Suprapubic skin (tissue), 4 donors: ENCODE measurements at regions not wholly inside any gene's neighbourhood (a gene's known extent, or its start where the extent isn't known, plus 50 kb on each side); places are given as distances from the start of the nearest gene placed in this dataset.

Source experiments
- DNase-seq, 2 donors: peaks; one replicate each; pipeline ENCODE4 v3.0.0-alpha.2; 2019; ENCODE audit warnings: low spot score in 2 of 2
- H3K27ac ChIP-seq: fragments of 200-600 bp; sonication (generic); one replicate; pipeline ENCODE4 v1.5.1; 2019
- H3K27me3 ChIP-seq: fragments of 200-600 bp; sonication (generic); one replicate; pipeline ENCODE4 v1.5.1; 2019
- H3K36me3 ChIP-seq: fragments of 200-600 bp; sonication (generic); one replicate; pipeline ENCODE4 v1.5.1; 2019
- H3K4me1 ChIP-seq: fragments of 200-600 bp; sonication (generic); one replicate; pipeline ENCODE4 v1.5.1; 2019
- H3K4me3 ChIP-seq: fragments of 200-600 bp; sonication (generic); one replicate; pipeline ENCODE4 v1.5.1; 2019; ENCODE audit warnings: mild to moderate bottlenecking
- H3K9me3 ChIP-seq: fragments of 200-600 bp; sonication (generic); one replicate; pipeline ENCODE4 v1.5.1; 2019
- CTCF ChIP-seq, 2 donors: fragments of 200-600 bp in 1 of 2; fragments of 450-650 bp in 1 of 2; sonication (generic) in 1 of 2; IDR thresholded peaks; one replicate each; pipeline ENCODE4 v1.5.1; 2016 to 2019; ENCODE audit warnings: antibody characterized with exemption in 2 of 2, mild to moderate bottlenecking in 1 of 2, moderate library complexity in 1 of 2
- EP300 ChIP-seq: sonication (generic); formaldehyde crosslinking; IDR thresholded peaks from one replicate; pipeline ENCODE4 v1.6.1; 2017; ENCODE audit warnings: antibody characterized with exemption
- POLR2A ChIP-seq, 2 donors: fragments of 450-650 bp; IDR thresholded peaks; one replicate each; pipeline ENCODE4 v1.6.1; 2017; ENCODE audit warnings: antibody characterized with exemption in 2 of 2, mild to moderate bottlenecking in 2 of 2, moderate library complexity in 2 of 2
- POLR2AphosphoS5 ChIP-seq, 3 donors: sonication (generic); formaldehyde crosslinking; IDR thresholded peaks; one replicate each; pipeline ENCODE4 v1.6.1; 2017; ENCODE audit warnings: antibody characterized with exemption in 3 of 3
- WGBS: methylation state at CpG from one replicate; pipeline ENCODE4 v1.1.5; 2018; 5-methylcytosine and 5-hydroxymethylcytosine counted together

- WGBS, result 96% methylated on average over 6 of the region's 6 CpGs
- Histone ChIP-seq H3K9me3 (no peaks in the 10 kb centered on the region), H3K4me3 (no peak overlapping the region), H3K27ac (no peak overlapping the region), H3K27me3 (no peaks in the 10 kb centered on the region), H3K4me1 (no peaks in the 10 kb centered on the region), H3K36me3 (no peaks in the 10 kb centered on the region)
- DNase-seq, result no peak
- TF ChIP-seq POLR2A (IDR thresholded peaks at IDR 0.05), result no peak
- no peak for TF ChIP-seq EP300
- no peak for TF ChIP-seq POLR2AphosphoS5 (IDR thresholded peaks at IDR 0.05)
- no peak for TF ChIP-seq CTCF (IDR thresholded peaks at IDR 0.05)
Measured at GRCh38 chr9:107210775-107211174, 72.3 kb upstream of the RAD23B start.

GRCh38 chr9:107211284-107211923, 71.7 kb upstream of the RAD23B start:
- Histone ChIP-seq H3K27me3 (no peaks in the 10 kb centered on the region), H3K4me3 (no peak overlapping the region), H3K27ac (no peak overlapping the region), H3K4me1 (no peaks in the 10 kb centered on the region), H3K9me3 (no peaks in the 10 kb centered on the region), H3K36me3 (no peaks in the 10 kb centered on the region)
- no peak for TF ChIP-seq POLR2AphosphoS5 (IDR thresholded peaks at IDR 0.05)
- TF ChIP-seq POLR2A (IDR thresholded peaks at IDR 0.05), result no peak
- TF ChIP-seq EP300, result no peak
- TF ChIP-seq CTCF (IDR thresholded peaks at IDR 0.05), result no peak
- DNase-seq, result no peak
- WGBS, result 78% methylated on average over 9 of the region's 9 CpGs

GRCh38 chr9:107212613-107213012, 70.5 kb upstream of the RAD23B start:
- H3K36me3 ChIP-seq, result no peaks in the 10 kb centered on the region
- no peak for DNase-seq
- 97% methylated on average over 5 of the region's 5 CpGs for WGBS
- no peaks in the 10 kb centered on the region for H3K4me1 ChIP-seq
- H3K4me3 ChIP-seq, result no peak overlapping the region
- no peaks in the 10 kb centered on the region for H3K27me3 ChIP-seq
- H3K27ac ChIP-seq, result no peak overlapping the region
- TF ChIP-seq EP300, result no peak
- no peak for TF ChIP-seq CTCF (IDR thresholded peaks at IDR 0.05)
- TF ChIP-seq POLR2AphosphoS5 (IDR thresholded peaks at IDR 0.05), result no peak
- TF ChIP-seq POLR2A (IDR thresholded peaks at IDR 0.05), result no peak
- H3K9me3 ChIP-seq, result no peaks in the 10 kb centered on the region

- Histone ChIP-seq H3K27me3 (no peaks in the 10 kb centered on the region), H3K9me3 (no peaks in the 10 kb centered on the region), H3K4me3 (no peak overlapping the region), H3K36me3 (no peaks in the 10 kb centered on the region), H3K4me1 (no peaks in the 10 kb centered on the region), H3K27ac (no peak overlapping the region)
- no peak for DNase-seq
- 86% methylated on average over 6 of the region's 6 CpGs for WGBS
- TF ChIP-seq EP300 (no peak), POLR2AphosphoS5 (IDR thresholded peaks at IDR 0.05) (no peak), CTCF (IDR thresholded peaks at IDR 0.05) (no peak), POLR2A (IDR thresholded peaks at IDR 0.05) (no peak)
Measured at GRCh38 chr9:107213080-107213479, 70.0 kb upstream of the RAD23B start.

- Histone ChIP-seq H3K27me3 (no peaks in the 10 kb centered on the region), H3K27ac (no peak overlapping the region), H3K4me3 (no peak overlapping the region), H3K4me1 (no peaks in the 10 kb centered on the region), H3K36me3 (no peaks in the 10 kb centered on the region), H3K9me3 (no peaks in the 10 kb centered on the region)
- 58% methylated on average over 6 of the region's 6 CpGs for WGBS
- TF ChIP-seq POLR2A (IDR thresholded peaks at IDR 0.05) (no peak), CTCF (IDR thresholded peaks at IDR 0.05) (no peak), EP300 (no peak), POLR2AphosphoS5 (IDR thresholded peaks at IDR 0.05) (no peak)
- DNase-seq, result no peak
Measured at GRCh38 chr9:107213561-107214028, 69.5 kb upstream of the RAD23B start.
